NCI-H1930 (cell line): ENCODE measurements at regions not wholly inside any gene's neighbourhood (a gene's known extent, or its start where the extent isn't known, plus 50 kb on each side); places are given as distances from the start of the nearest gene placed in this dataset.
"Not testable (repeated sequence)": the region's sequence is repeated elsewhere in the genome, so short reads cannot be mapped to it uniquely, and the experiment has no call there.

Experiments
- DNase-seq, 2 experiments: peaks; one replicate each; lab custom pipeline; 2025; lab: John Stamatoyannopoulos, UW

GRCh38 chr12:31906557-31907301, 52.5 kb upstream of the RESF1 start:
- no peak for DNase-seq

- no peak for DNase-seq
Measured at GRCh38 chr12:31903025-31903424, 56.2 kb upstream of the RESF1 start.

GRCh38 chr12:31900271-31900670, 58.9 kb upstream of the RESF1 start:
- no peak for DNase-seq

GRCh38 chr12:31899109-31899508, 60.1 kb upstream of the RESF1 start:
- no peak for DNase-seq

GRCh38 chr12:31897781-31898503, 61.3 kb upstream of the RESF1 start:
- DNase-seq: no peak

- not testable (repeated sequence) for DNase-seq
Measured at GRCh38 chr12:31897092-31897491, 62.1 kb upstream of the RESF1 start.

GRCh38 chr12:31896514-31897039, 62.6 kb upstream of the RESF1 start:
- DNase-seq: no peak

GRCh38 chr12:31895449-31896150, 63.6 kb upstream of the RESF1 start:
- DNase-seq: no peak

GRCh38 chr12:31890295-31891285, 68.6 kb upstream of the RESF1 start:
- no peak for DNase-seq

GRCh38 chr12:31887109-31887811, 72.0 kb upstream of the RESF1 start:
- no peak for DNase-seq

GRCh38 chr12:31882682-31883081, 76.5 kb upstream of the RESF1 start:
- not testable (repeated sequence) for DNase-seq

- no peak for DNase-seq
Measured at GRCh38 chr12:31880340-31880739, 78.9 kb upstream of the RESF1 start.

GRCh38 chr12:31877884-31878283, 81.3 kb upstream of the RESF1 start:
- DNase-seq: no peak

- DNase-seq: no peak
Measured at GRCh38 chr12:31876568-31877424, 82.4 kb upstream of the RESF1 start.

GRCh38 chr12:31875609-31875964, 83.6 kb upstream of the RESF1 start:
- no peak for DNase-seq

- DNase-seq: no peak
Measured at GRCh38 chr12:31874961-31875608, 84.1 kb upstream of the RESF1 start.

- DNase-seq: no peak
Measured at GRCh38 chr12:31872831-31873604, 86.2 kb upstream of the RESF1 start.

GRCh38 chr12:31869972-31870371, 89.2 kb upstream of the RESF1 start:
- no peak for DNase-seq

GRCh38 chr12:31868965-31869364, 90.2 kb upstream of the RESF1 start:
- DNase-seq: no peak
